K562 (cell line): ENCODE measurements at regions not wholly inside any gene's neighbourhood (a gene's known extent, or its start where the extent isn't known, plus 50 kb on each side); places are given as distances from the start of the nearest gene placed in this dataset.

Experiments used
- EHMT2 ChIP-seq: fragments of 450-650 bp; IDR thresholded peaks from 2 replicates; pipeline ENCODE4 v1.6.1; 2018; ENCODE audit warnings: antibody characterized with exemption
- PHF20 ChIP-seq: fragments of 450-650 bp; IDR thresholded peaks from 2 replicates; pipeline ENCODE4 v1.6.1; 2018; ENCODE audit not compliant: partially characterized antibody
- PRMT5 ChIP-seq: sonication (generic); formaldehyde crosslinking; IDR thresholded peaks from 2 replicates; pipeline ENCODE4 v1.5.0; 2020; ENCODE audit warnings: missing genetic modification reagents
- SMAD1 ChIP-seq: fragments of 150-350 bp; IDR thresholded peaks from 2 replicates; pipeline ENCODE4 v1.6.1; 2014; ENCODE audit warnings: low read length, low read depth; ENCODE audit not compliant: partially characterized antibody
- SNAPC5 ChIP-seq: fragments of 250-450 bp; sonication (Bioruptor Pico); IDR thresholded peaks from 2 replicates; pipeline ENCODE4 v1.8.0; 2021; ENCODE audit warnings: moderate library complexity, mild to moderate bottlenecking, inconsistent platforms
- TBL1XR1 ChIP-seq, 2 experiments: IDR thresholded peaks; 2 replicates each; pipeline ENCODE4 v1.6.1; 2012; ENCODE audit warnings: improper control_type of control experiment in 2 of 2, low read length in 2 of 2, mild to moderate bottlenecking in 1 of 2
- USF2 ChIP-seq: sonication (generic); formaldehyde crosslinking; IDR thresholded peaks from 2 replicates; pipeline ENCODE4 v1.5.0; 2020; ENCODE audit warnings: missing genetic modification reagents
- ZEB2 ChIP-seq: fragments of 450-650 bp; IDR thresholded peaks from 2 replicates; pipeline ENCODE4 v1.6.1; 2016
- ZNF592 ChIP-seq: fragments of 450-650 bp; IDR thresholded peaks from 2 replicates; pipeline ENCODE4 v1.6.1; 2017; ENCODE audit warnings: antibody characterized with exemption, mild to moderate bottlenecking
- ZNF696 ChIP-seq: fragments of 250-450 bp; sonication (Bioruptor Pico); conservative IDR thresholded peaks from 2 replicates; pipeline ENCODE4 v1.4.0; 2020; ENCODE audit warnings: mild to moderate bottlenecking, moderate library complexity
- TF ChIP-seq, protein P1 (sequence below): fragments of 200-400 bp; formaldehyde crosslinking; IDR thresholded peaks from 2 replicates; pipeline ENCODE4 v1.6.1; 2017; ENCODE audit warnings: mild to moderate bottlenecking, low read depth, low read length, moderate library complexity
- TF ChIP-seq, protein P2 (sequence below): fragments of 250-450 bp; sonication (Bioruptor Pico); IDR thresholded peaks from 2 replicates; pipeline ENCODE4 v1.9.0; 2021; ENCODE audit warnings: mild to moderate bottlenecking
- TF ChIP-seq, protein P3 (sequence below): fragments of 250-450 bp; sonication (Bioruptor Pico); IDR thresholded peaks from 2 replicates; pipeline ENCODE4 v1.8.0; 2021; ENCODE audit warnings: mild to moderate bottlenecking, moderate library complexity
- TF ChIP-seq, protein P4 (sequence below): sonication (generic); formaldehyde crosslinking; IDR thresholded peaks from 2 replicates; pipeline ENCODE4 v1.8.0; 2023; ENCODE audit warnings: missing genetic modification reagents, mild to moderate bottlenecking, borderline replicate concordance

DNA sequence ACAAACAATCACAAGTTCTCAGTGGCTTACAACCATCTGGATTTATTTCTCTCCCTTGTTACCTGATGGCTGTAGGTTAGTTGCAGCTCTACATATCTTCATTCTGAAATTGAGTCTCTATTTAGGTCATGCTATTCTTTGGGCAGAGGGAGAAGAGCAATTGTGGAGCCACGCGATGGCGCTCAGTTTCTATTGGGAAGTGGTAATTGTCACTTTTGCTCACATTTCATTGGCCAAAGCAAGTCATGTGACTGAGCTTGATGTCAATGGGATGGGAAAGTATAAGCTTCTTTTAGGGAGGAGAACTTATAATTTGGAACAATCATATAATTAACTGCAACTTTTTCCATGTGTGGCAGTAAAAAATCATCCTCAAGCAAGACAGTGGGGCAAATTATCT lies 166.5 kb downstream of the LMO4 start (continued):
- TF ChIP-seq PHF20, result no peak
- TF ChIP-seq, protein P1, sequence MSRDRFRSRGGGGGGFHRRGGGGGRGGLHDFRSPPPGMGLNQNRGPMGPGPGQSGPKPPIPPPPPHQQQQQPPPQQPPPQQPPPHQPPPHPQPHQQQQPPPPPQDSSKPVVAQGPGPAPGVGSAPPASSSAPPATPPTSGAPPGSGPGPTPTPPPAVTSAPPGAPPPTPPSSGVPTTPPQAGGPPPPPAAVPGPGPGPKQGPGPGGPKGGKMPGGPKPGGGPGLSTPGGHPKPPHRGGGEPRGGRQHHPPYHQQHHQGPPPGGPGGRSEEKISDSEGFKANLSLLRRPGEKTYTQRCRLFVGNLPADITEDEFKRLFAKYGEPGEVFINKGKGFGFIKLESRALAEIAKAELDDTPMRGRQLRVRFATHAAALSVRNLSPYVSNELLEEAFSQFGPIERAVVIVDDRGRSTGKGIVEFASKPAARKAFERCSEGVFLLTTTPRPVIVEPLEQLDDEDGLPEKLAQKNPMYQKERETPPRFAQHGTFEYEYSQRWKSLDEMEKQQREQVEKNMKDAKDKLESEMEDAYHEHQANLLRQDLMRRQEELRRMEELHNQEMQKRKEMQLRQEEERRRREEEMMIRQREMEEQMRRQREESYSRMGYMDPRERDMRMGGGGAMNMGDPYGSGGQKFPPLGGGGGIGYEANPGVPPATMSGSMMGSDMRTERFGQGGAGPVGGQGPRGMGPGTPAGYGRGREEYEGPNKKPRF, result no peak
- TF ChIP-seq ZNF696, result no peak
- TF ChIP-seq ZEB2, result no peak
- no peak for TF ChIP-seq ZNF592
- TF ChIP-seq SMAD1, result no peak
- no peak for TF ChIP-seq PRMT5 (CRISPR knock-in tag)
- TF ChIP-seq, protein P2, sequence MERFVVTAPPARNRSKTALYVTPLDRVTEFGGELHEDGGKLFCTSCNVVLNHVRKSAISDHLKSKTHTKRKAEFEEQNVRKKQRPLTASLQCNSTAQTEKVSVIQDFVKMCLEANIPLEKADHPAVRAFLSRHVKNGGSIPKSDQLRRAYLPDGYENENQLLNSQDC (CRISPR knock-in tag), result no peak
- TF ChIP-seq USF2 (CRISPR knock-in tag), result peak; percentile 80
- TF ChIP-seq, protein P3, sequence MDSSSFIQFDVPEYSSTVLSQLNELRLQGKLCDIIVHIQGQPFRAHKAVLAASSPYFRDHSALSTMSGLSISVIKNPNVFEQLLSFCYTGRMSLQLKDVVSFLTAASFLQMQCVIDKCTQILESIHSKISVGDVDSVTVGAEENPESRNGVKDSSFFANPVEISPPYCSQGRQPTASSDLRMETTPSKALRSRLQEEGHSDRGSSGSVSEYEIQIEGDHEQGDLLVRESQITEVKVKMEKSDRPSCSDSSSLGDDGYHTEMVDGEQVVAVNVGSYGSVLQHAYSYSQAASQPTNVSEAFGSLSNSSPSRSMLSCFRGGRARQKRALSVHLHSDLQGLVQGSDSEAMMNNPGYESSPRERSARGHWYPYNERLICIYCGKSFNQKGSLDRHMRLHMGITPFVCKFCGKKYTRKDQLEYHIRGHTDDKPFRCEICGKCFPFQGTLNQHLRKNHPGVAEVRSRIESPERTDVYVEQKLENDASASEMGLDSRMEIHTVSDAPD (CRISPR knock-in tag), result no peak
- TF ChIP-seq SNAPC5 (CRISPR knock-in tag), result no peak
- TF ChIP-seq, protein P4, sequence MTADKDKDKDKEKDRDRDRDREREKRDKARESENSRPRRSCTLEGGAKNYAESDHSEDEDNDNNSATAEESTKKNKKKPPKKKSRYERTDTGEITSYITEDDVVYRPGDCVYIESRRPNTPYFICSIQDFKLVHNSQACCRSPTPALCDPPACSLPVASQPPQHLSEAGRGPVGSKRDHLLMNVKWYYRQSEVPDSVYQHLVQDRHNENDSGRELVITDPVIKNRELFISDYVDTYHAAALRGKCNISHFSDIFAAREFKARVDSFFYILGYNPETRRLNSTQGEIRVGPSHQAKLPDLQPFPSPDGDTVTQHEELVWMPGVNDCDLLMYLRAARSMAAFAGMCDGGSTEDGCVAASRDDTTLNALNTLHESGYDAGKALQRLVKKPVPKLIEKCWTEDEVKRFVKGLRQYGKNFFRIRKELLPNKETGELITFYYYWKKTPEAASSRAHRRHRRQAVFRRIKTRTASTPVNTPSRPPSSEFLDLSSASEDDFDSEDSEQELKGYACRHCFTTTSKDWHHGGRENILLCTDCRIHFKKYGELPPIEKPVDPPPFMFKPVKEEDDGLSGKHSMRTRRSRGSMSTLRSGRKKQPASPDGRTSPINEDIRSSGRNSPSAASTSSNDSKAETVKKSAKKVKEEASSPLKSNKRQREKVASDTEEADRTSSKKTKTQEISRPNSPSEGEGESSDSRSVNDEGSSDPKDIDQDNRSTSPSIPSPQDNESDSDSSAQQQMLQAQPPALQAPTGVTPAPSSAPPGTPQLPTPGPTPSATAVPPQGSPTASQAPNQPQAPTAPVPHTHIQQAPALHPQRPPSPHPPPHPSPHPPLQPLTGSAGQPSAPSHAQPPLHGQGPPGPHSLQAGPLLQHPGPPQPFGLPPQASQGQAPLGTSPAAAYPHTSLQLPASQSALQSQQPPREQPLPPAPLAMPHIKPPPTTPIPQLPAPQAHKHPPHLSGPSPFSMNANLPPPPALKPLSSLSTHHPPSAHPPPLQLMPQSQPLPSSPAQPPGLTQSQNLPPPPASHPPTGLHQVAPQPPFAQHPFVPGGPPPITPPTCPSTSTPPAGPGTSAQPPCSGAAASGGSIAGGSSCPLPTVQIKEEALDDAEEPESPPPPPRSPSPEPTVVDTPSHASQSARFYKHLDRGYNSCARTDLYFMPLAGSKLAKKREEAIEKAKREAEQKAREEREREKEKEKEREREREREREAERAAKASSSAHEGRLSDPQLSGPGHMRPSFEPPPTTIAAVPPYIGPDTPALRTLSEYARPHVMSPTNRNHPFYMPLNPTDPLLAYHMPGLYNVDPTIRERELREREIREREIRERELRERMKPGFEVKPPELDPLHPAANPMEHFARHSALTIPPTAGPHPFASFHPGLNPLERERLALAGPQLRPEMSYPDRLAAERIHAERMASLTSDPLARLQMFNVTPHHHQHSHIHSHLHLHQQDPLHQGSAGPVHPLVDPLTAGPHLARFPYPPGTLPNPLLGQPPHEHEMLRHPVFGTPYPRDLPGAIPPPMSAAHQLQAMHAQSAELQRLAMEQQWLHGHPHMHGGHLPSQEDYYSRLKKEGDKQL (CRISPR knock-in tag), result no peak
- no peak for TF ChIP-seq TBL1XR1 (IDR thresholded peaks at IDR 0.05; ENCODE audit: low read length in 2 of 2)
- TF ChIP-seq EHMT2, result no peak
